HG03521 (cell line): ENCODE measurements at regions not wholly inside any gene's neighbourhood (a gene's known extent, or its start where the extent isn't known, plus 50 kb on each side); places are given as distances from the start of the nearest gene placed in this dataset.

Experiments used
- ATAC-seq: cut with Tn5 transposase; IDR thresholded peaks from one replicate; pipeline ENCODE4 v1.9.1; 2021; ENCODE audit warnings: mild to moderate bottlenecking, moderate library complexity; ENCODE audit not compliant: unreplicated experiment

GRCh38 chr12:24608108-24608507, 340.8 kb downstream of the BCAT1 start:
- no peak for ATAC-seq

- ATAC-seq = no peak
These were observed 343.0 kb downstream of the BCAT1 start for GRCh38 chr12:24605916-24606315.

- no peak for ATAC-seq
These were observed 343.4 kb downstream of the BCAT1 start for GRCh38 chr12:24605466-24605865.

- ATAC-seq = no peak
These were observed 345.5 kb downstream of the BCAT1 start for GRCh38 chr12:24603371-24603770.

- ATAC-seq = no peak
These were observed 347.9 kb downstream of the BCAT1 start for GRCh38 chr12:24600996-24601395.

GRCh38 chr12:24600551-24600950, 348.4 kb downstream of the BCAT1 start:
- no peak for ATAC-seq

- no peak for ATAC-seq
These were observed 349.2 kb downstream of the BCAT1 start for GRCh38 chr12:24599736-24600135.

- ATAC-seq = no peak
These were observed 351.3 kb downstream of the BCAT1 start for GRCh38 chr12:24597580-24597979.

GRCh38 chr12:24596768-24597388, 352.0 kb downstream of the BCAT1 start:
- no peak for ATAC-seq

- ATAC-seq = no peak
These were observed 353.2 kb downstream of the BCAT1 start for GRCh38 chr12:24595652-24596235.

- ATAC-seq = no peak
These were observed 357.0 kb downstream of the BCAT1 start for GRCh38 chr12:24591715-24592440.

- no peak for ATAC-seq
These were observed 357.7 kb downstream of the BCAT1 start for GRCh38 chr12:24591079-24591626.

- no peak for ATAC-seq
These were observed 362.6 kb downstream of the BCAT1 start for GRCh38 chr12:24586293-24586692.

- ATAC-seq = no peak
These were observed 364.7 kb downstream of the BCAT1 start for GRCh38 chr12:24584032-24584675.

GRCh38 chr12:24582954-24583601, 365.8 kb downstream of the BCAT1 start:
- no peak for ATAC-seq

- no peak for ATAC-seq
These were observed 374.4 kb downstream of the BCAT1 start for GRCh38 chr12:24574538-24574937.

- ATAC-seq = no peak
These were observed 375.3 kb downstream of the BCAT1 start for GRCh38 chr12:24573621-24574020.

GRCh38 chr12:24565300-24565699, 383.6 kb downstream of the BCAT1 start:
- ATAC-seq = no peak

GRCh38 chr12:24562771-24563431, 386.0 kb downstream of the BCAT1 start:
- no peak for ATAC-seq
